ENCODE measurements at regions not wholly inside any gene's neighbourhood (a gene's known extent, or its start where the extent isn't known, plus 50 kb on each side); places are given as distances from the start of the nearest gene placed in this dataset.

DNA sequence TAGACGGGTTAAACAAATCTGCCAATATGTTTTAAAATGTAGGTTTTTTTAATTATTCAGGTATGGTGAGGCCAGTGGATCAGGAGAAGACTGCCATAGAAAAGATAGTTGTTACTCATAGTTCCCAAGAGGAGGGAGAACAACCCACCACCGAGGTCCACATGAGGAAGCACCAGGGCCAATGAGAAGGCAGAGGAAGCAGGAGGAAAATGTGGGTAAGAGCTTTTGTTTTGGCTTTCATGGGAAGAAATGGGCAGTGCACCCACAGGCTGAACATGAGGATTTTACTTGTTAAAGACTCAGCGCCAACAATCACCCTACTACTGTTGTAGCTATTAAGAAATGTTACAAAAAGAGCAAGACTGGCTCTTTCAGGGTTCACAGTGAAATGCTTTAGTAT, 191.8 kb upstream of the HNMT start:
- TF ChIP-seq EZH2 (IDR thresholded peaks at IDR 0.05) = no peak
- TF ChIP-seq FOXP2 (optimal IDR thresholded peaks at IDR 0.05; ENCODE audit: control extremely low read depth, extremely low read length, insufficient read depth) = no peak
- TF ChIP-seq POLR2AphosphoS5 (IDR thresholded peaks at IDR 0.05; ENCODE audit: borderline replicate concordance, low read depth, low read length) = no peak

Measured in SK-N-MC (cell line).